Kidney tubule cell (primary cell): ENCODE measurements at regions not wholly inside any gene's neighbourhood (a gene's known extent, or its start where the extent isn't known, plus 50 kb on each side); places are given as distances from the start of the nearest gene placed in this dataset.
A peak's percentile ranks its signal among the peaks of the same experiment; 100 is the strongest.
"Not testable (repeated sequence)": the region's sequence is repeated elsewhere in the genome, so short reads cannot be mapped to it uniquely, and the experiment has no call there.

Experiments used
- DNase-seq: peaks from one replicate; pipeline ENCODE4 v3.0.0-alpha.2; 2018; ENCODE audit warnings: low spot score

DNA sequence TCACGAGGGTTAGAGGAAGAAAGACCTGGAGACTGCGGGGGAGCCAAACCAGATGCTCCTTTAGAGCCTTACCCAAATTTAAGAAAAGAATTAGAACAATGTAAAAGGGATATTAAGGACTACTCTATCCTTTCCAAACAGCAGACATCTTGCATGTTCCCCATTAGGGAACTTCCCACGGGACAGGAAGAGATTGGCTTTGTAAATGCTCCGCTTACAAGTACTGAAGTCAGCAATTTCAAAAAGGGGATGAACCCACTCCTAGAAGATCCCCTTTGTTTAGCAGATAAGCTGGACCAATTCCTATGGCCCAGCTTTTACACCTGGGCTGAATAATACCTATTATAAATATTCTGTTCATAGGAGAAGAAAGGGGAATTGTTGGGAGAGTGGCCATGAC lies 74.2 kb downstream of the APOBEC1 start:
- no peak for DNase-seq

DNA sequence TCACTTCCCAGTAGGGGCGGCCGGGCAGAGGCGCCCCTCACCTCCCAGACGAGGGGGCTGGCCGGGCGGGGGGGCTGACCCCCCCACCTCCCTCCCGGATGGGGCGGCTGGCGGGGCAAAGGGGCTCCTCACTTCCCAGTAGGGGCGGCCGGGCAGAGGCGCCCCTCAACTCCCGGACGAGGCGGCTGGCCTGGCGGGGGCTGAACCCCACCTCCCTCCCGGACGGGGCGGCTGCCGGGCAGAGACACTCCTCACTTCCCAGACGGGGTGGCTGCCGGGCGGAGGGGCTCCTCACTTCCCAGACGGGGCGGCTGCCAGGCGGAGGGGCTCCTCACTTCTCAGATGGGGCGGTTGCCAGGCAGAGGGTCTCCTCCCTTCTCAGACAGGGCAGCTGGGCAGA lies 75.6 kb downstream of the APOBEC1 start:
- DNase-seq = not testable (repeated sequence)

DNA sequence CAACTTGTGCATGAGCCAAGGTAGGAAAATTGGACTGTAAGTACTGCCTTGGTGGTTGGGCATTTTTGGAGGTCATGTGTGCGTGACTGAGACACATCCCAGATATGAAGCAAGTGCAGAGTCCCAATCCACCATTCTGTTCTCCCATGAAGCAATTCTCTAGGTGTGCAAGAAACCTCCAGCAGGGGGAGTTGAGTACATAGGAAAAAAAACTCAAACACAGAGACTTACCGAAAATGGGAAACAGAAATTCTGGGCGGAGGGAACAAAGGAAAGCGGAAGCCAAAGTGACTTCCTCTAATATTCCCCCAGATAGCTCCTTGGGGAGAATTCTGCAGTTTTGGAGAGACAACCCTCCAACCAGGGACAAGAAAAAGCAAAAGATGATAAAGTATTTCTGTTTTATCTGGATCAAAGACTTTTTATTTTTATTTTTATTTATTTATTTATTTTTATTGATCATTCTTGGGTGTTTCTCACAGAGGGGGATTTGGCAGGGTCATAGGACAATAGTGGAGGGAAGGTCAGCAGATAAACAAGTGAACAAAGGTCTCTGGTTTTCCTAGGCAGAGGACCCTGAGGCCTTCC lies 76.9 kb downstream of the APOBEC1 start:
- DNase-seq = peak; percentile 52

DNA sequence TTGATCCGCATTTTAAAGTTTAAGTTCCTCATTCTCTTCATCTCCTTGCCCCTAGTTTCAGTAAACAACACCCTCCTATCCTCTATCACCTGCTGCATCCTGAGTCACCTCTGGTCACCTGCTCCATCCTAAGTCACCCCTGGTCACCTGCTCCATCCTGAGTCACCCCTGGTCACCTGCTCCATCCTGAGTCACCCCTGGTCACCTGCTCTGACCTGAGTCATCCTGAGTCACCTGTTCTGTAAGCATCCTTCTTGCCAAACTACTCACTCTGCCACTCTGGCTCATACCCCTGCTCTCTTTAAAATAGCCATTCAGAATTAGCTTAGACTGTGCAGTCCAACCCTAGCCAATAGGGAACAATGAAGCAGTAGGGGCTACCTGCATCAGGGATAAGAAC lies 80.6 kb upstream of the CD163 start:
- peak; percentile 83 for DNase-seq

DNA sequence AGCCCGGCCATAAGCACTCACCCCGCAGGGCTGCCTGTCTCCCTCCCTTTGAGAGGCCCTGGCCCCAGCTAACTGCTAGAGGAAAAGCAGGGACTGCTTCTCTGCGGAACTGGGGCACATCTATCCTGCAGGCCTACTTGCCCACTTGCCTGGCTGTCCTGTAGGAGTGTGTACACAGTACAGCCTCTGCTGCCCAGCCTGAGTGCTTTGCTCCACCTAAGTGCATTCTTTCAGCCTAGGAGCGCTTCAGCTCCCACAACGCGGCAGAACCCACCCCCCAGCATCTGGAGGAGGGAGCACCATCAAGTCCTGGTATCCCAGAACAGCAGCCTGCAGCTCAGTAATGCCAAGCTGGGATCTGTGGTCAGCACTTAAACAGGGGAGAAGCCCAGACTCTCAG lies 79.9 kb upstream of the CD163 start:
- DNase-seq = peak; percentile 2

DNA sequence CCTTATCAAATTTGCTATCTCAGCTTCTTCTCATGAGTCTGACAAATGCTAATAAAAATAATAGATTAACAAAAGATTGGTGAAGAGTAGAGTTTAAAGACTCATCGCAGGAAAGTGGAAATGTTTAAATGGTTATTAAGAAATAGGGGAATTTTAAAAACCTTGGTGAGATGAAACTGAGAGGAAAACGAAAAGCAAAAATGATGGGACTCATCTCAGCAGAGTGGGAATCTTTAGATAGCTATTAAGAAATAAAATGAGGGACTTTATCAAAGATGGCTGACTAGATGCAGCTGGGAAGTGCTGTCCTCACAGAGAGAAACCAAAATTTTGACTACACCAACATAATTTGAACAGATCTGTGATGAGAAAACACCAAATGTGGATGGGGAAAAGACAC lies 79.2 kb upstream of the CD163 start:
- DNase-seq = no peak

DNA sequence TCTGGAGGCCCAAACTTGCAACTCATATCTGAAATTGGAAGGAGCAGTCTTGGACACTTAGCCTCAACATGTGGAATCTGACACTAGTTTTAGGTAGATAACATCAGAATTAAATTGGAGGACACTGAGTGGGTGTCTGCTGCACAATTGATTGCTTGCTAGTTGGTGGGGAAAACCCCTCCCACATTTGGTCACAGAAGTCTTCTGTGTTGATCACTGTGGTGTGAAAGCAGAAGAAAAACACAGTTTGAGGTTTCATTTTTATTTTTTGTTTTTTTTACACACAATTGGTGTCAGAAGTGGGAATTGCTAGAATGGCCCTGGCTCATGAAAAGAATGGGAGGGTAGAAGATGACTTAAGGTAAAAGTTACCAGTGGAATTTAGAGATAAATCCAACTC lies 78.0 kb upstream of the CD163 start:
- DNase-seq = no peak

DNA sequence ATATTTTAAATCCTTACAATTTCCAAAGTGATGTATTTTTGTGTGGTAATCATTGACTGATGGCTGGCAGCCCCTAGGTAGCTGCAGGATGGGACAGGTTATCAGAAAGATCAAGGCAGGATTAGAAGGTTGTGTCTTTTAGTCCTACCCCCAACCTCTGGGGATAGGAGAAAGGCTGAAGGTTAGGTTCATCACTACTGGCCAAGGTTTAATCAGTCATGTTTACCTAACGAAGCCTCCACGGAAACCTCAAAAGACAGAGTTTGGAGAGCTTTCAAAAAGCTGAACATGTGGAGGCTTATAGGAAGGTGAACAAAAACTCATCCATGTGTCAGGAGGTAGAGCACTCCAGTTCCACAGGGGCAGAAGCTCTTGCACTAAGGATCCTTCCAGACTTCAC lies 77.5 kb upstream of the CD163 start:
- DNase-seq = no peak

DNA sequence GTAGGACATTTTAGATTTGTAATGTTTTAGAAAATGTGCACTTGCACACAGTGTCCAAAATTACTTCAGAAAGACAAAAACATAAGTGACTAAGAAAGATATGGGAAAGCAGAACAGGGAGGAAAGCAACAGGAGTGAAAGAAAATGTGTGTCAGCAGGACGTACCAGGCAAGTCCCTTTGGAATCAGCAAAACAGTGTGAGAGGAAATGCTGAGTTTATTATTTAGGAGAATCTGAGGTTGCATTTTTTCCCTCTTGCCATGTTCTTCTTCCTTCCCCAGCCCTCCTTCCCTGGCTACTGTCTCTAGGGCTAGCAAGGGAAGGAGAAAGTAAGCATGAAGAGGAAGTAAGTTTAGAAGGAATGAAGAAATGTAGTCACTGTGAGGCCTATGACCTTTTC lies 67.7 kb upstream of the CD163 start:
- no peak for DNase-seq

DNA sequence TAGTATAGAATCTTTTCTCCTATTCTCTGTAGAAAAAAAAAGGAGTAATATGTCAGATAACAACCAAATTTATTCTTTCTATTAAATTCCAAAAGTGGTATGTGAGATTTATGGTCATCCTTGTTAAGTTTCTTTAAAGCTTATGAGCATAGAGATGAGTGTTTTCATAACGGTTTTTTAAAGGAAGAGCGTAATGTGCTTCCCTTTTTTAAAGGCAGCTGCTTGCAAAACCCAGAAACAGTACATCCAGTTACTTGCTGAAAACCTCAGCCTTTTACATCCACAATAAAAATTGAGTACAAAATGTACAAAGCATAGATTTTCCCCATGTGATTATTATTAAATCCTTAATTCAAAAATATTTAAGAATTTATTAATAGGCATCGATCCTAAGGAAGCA lies 53.6 kb upstream of the CD163 start:
- no peak for DNase-seq

DNA sequence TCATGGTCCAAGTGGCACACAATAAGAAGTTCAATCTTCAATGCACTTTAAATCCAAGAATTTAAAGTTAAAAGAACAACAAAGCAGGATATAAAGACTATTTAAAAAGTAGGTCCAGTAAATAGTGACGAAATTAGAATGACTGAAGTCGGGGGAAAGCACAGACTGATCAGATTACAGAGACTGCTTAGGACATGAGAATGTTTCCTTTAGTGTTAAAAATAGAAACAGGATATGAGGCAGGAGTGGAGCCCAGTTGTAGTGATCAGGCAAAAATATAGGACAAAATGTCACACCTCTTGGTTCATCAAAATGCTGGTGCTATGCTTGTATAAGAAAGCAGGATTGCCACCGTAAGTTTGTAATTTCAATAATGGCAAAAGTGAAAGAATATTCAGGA lies 52.2 kb upstream of the CD163 start:
- peak; percentile 45 for DNase-seq

DNA sequence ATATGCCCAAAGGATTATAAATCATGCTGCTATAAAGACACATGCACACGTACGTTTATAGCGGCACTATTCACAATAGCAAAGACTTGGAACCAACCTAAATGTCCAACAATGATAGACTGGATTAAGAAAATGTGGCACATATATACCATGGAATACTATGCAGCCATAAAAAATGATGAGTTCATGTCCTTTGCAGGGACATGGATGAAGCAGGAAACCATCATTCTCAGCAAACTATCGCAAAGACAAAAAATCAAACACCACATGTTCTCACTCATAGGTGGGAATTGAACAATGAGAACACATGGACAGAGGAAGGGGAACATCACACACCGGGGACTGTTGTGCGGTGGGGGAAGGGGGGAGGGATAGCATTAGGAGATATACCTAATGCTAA lies 51.3 kb upstream of the CD163 start:
- DNase-seq = not testable (repeated sequence)
